Psoas muscle (tissue), 7 donors: ENCODE measurements at regions not wholly inside any gene's neighbourhood (a gene's known extent, or its start where the extent isn't known, plus 50 kb on each side); places are given as distances from the start of the nearest gene placed in this dataset.

Experiments
- ATAC-seq, 4 donors: fragments of 200-7000 bp; cut with Tn5 transposase; one replicate each; pipeline ENCODE4 v1.9.1; 2020; ENCODE audit warnings: moderate library complexity in 3 of 4, mild to moderate bottlenecking in 2 of 4
- DNase-seq, 2 donors: peaks; one replicate each; pipeline ENCODE4 v3.0.0-alpha.2; 2020
- H3K27ac ChIP-seq: fragments of 200-600 bp; one replicate; pipeline ENCODE4 v1.8.0; 2022
- H3K27me3 ChIP-seq, 3 donors: fragments of 200-600 bp in 1 of 3; one replicate each; pipeline versions ENCODE4 v1.6.1 to v1.8.0; 2013 to 2022; ENCODE audit warnings: low read length in 2 of 3, mild to moderate bottlenecking in 2 of 3, moderate library complexity in 1 of 3; ENCODE audit not compliant: insufficient read depth in 3 of 3
- H3K36me3 ChIP-seq, 2 donors: fragments of 200-600 bp in 1 of 2; one replicate each; pipeline versions ENCODE4 v1.6.1 to v1.8.0; 2013 to 2022; ENCODE audit warnings: low read depth in 1 of 2, mild to moderate bottlenecking in 1 of 2, moderate library complexity in 1 of 2; ENCODE audit not compliant: insufficient read depth in 1 of 2
- H3K4me1 ChIP-seq: fragments of 200-600 bp; one replicate; pipeline ENCODE4 v1.8.0; 2022
- H3K4me3 ChIP-seq: fragments of 200-600 bp; one replicate; pipeline ENCODE4 v1.8.0; 2022; ENCODE audit warnings: mild to moderate bottlenecking
- H3K9me3 ChIP-seq: fragments of 200-600 bp; one replicate; pipeline ENCODE4 v1.8.0; 2022
- WGBS, 3 donors: extraction: QIAGEN DNeasy Blood & Tissue Kit; methylation state at CpG; one replicate each; pipeline versions ENCODE4 v1.1.6 to v1.1.7; 2013; 5-methylcytosine and 5-hydroxymethylcytosine counted together
- intact Hi-C, 2 donors: fragments of 100-400 bp; cut with DNase I; formaldehyde crosslinking; loops; one replicate each; pipeline versions ENCODE4 v1.11.0 to v1.14.2; 2022
- TF ChIP-seq, protein P1 (sequence below): fragments of 200-600 bp; IDR thresholded peaks from one replicate; pipeline ENCODE4 v1.8.0; 2022; ENCODE audit warnings: antibody characterized with exemption
- donor health status: healthy with polysubstance abuse.
- donor health status: DM: no; HTN: no; CAD: no; lungs with moderate emphysema.
- donor health status: Bipolar disorder and iron deficiency.
- donor health status: healthy.
- donor health status: DM: yes; HTN: yes; CAD: no.
- donor health status: DM: no; HTN: no; CAD: no.
- donor health status: DM: yes; HTN: yes; CAD: no.

DNA sequence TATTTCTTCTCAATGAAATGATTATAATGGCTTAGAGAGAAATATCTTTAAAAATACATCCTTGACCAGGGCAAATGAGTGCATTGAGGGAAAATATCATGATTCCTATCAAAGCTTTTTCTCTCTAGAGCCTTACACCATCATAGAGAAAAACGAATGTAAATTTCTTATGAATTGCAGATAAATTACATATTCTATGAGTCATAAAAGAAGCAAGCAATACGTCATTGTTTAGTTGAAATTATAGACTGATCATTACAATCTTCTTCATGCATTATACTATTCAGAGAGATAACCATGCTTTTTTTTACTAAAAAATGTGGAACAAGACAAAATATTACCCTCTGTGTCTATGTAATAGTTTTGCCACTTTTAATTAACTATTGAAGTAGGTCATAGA lies 100.9 kb upstream of the RXFP1 start:
- H3K4me1 ChIP-seq = no peaks in the 10 kb centered on the region
- no peaks in the 10 kb centered on the region for H3K27me3 ChIP-seq
- DNase-seq = no peak
- 41 to 62% (median 57%) methylated on average over 2 of the region's 2 CpGs for WGBS, 3 donors
- H3K9me3 ChIP-seq = no peaks in the 10 kb centered on the region
- intact Hi-C loops = no loop called here
- no peak overlapping the region for H3K4me3 ChIP-seq
- no peaks in the 10 kb centered on the region for H3K36me3 ChIP-seq
- TF ChIP-seq, protein P1, sequence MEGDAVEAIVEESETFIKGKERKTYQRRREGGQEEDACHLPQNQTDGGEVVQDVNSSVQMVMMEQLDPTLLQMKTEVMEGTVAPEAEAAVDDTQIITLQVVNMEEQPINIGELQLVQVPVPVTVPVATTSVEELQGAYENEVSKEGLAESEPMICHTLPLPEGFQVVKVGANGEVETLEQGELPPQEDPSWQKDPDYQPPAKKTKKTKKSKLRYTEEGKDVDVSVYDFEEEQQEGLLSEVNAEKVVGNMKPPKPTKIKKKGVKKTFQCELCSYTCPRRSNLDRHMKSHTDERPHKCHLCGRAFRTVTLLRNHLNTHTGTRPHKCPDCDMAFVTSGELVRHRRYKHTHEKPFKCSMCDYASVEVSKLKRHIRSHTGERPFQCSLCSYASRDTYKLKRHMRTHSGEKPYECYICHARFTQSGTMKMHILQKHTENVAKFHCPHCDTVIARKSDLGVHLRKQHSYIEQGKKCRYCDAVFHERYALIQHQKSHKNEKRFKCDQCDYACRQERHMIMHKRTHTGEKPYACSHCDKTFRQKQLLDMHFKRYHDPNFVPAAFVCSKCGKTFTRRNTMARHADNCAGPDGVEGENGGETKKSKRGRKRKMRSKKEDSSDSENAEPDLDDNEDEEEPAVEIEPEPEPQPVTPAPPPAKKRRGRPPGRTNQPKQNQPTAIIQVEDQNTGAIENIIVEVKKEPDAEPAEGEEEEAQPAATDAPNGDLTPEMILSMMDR = no peak
- H3K27ac ChIP-seq = no peak overlapping the region
- no peak for ATAC-seq

DNA sequence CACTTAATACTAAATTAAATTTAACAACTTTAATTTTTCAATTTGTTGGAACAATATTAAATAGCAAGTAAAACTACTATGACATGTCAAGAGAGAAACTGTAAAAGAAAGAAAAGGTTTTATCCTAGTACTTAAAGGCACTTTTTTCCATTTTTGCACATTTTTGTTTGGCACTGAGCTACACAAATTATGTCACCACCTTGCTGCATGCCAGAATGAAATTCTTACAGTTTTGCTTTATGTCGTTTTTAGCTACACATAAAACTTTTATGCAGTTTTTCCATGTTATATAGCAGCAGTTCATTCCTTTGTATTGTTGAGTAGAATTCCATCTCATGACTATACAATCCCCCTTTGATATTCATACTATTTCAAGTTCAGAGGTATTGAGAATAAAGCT lies 99.1 kb upstream of the RXFP1 start:
- Histone ChIP-seq H3K27me3 (no peaks in the 10 kb centered on the region), H3K9me3 (no peaks in the 10 kb centered on the region), H3K36me3 (no peaks in the 10 kb centered on the region), H3K4me1 (no peaks in the 10 kb centered on the region), H3K4me3 (no peak overlapping the region), H3K27ac (no peak overlapping the region)
- ATAC-seq = no peak
- TF ChIP-seq, protein P1 = no peak
- DNase-seq = no peak
- WGBS, 3 donors = 4 to 8% (median 7%) methylated on average over 1 of the region's 1 CpG
- intact Hi-C loops = no loop called here

DNA sequence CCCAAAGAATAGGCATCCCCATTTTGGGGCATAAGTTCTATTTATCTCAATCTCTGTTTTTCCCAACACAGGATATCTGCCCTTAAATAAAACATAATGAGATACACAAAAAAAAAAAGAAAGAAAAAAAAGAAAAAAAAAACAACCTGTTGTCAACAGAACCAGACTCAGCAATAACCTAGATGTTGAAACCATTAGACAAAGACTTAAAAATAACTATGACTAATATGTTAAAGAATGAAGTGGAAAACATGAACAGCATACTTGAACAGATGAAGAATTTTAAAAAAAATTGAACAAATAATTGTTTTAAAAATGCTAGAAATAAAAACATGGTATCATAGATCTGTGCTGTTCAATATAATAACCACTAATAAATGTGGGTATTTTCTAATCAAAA lies 93.4 kb upstream of the RXFP1 start:
- Histone ChIP-seq H3K9me3 (no peaks in the 10 kb centered on the region), H3K36me3 (no peaks in the 10 kb centered on the region), H3K27ac (no peak overlapping the region), H3K4me1 (no peaks in the 10 kb centered on the region), H3K27me3 (no peaks in the 10 kb centered on the region), H3K4me3 (no peak overlapping the region)
- DNase-seq (no peak), ATAC-seq (no peak)
- TF ChIP-seq, protein P1 = no peak
- intact Hi-C loops = no loop called here

DNA sequence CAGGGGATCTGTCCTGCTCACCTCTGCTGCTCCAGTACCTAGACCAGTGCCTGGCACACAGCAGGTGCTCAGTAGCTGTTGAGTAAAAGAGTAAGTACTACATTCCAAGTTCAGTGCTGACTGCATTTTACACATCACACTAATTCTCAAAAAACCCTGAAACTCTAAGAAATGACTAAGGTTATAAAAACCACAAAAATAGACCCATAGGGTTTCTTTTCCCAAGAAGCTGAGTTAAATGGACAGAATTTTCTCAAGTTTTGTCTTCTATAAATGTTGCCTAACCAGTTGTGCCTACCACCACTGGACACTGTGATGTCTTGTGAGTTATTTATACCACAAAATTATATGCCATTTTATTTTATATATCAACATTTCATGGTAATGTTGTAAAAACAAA lies 78.9 kb upstream of the RXFP1 start:
- no peak for DNase-seq
- Histone ChIP-seq H3K27ac (no peak overlapping the region), H3K9me3 (no peaks in the 10 kb centered on the region), H3K36me3 (no peaks in the 10 kb centered on the region), H3K4me1 (no peaks in the 10 kb centered on the region), H3K4me3 (no peak overlapping the region), H3K27me3 (no peaks in the 10 kb centered on the region)
- intact Hi-C loops = loop anchor here in 1 of 2 donors (5.0 kb wide), 1 partner anchor 1675 kb away; no protein-coding TSS in a partner anchor
- no peak for ATAC-seq
- TF ChIP-seq, protein P1 = no peak

DNA sequence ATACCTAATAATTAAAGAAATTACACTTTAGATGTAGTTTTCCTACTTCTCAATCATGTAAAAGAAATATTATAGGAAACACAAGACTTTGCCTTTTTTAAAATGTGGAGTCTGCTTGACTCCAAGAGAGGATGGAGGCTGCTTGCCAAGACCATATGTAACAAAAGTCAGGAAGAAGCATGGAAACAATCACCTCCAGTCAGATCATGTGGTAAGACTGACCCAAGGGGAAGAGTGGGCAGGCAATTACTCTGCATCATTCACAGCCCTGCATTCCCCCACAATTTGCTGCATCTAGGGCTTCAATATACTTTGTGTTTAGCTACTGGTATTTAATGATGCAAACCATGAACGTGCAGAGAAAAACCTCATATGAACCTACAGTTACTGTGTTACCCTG lies 78.0 kb upstream of the RXFP1 start:
- Histone ChIP-seq H3K27me3 (no peaks in the 10 kb centered on the region), H3K27ac (no peak overlapping the region), H3K4me3 (no peak overlapping the region), H3K36me3 (no peaks in the 10 kb centered on the region), H3K9me3 (no peaks in the 10 kb centered on the region), H3K4me1 (no peaks in the 10 kb centered on the region)
- ATAC-seq (no peak), DNase-seq (no peak)
- TF ChIP-seq, protein P1 = no peak
- intact Hi-C loops = loop anchor here in 1 of 2 donors (5.0 kb wide), 1 partner anchor 1674 kb away; no protein-coding TSS in a partner anchor
- WGBS, 3 donors = 55 to 69% (median 62%) methylated on average over 1 of the region's 1 CpG
